CD14-positive monocyte (primary cell): ENCODE measurements at regions not wholly inside any gene's neighbourhood (a gene's known extent, or its start where the extent isn't known, plus 50 kb on each side); places are given as distances from the start of the nearest gene placed in this dataset.

ENCODE experiments used
- DNase-seq, 3 donors: peaks; one replicate each; pipeline ENCODE4 v3.0.0-alpha.2; 2011 to 2022
- H2AFZ ChIP-seq: 2 replicates; pipeline ENCODE4 v1.6.0; 2012; ENCODE audit warnings: mild to moderate bottlenecking, low read depth, low read length, inconsistent platforms; ENCODE audit not compliant: insufficient read depth, poor library complexity, severe bottlenecking
- H3K27ac ChIP-seq, 2 donors: 1 replicate in 1 of 2; 2 replicates in 1 of 2; pipeline ENCODE4 v1.5.1; 2012 to 2013; ENCODE audit warnings: low read length in 2 of 2, control low read depth in 1 of 2, inconsistent platforms in 1 of 2, low read depth in 1 of 2, mild to moderate bottlenecking in 1 of 2
- H3K27me3 ChIP-seq, 2 donors: one replicate each; pipeline versions ENCODE4 v1.6.0 to v1.6.1; 2011 to 2013; ENCODE audit warnings: low read length in 2 of 2; ENCODE audit not compliant: control insufficient read depth in 2 of 2, insufficient read depth in 2 of 2
- H3K36me3 ChIP-seq, 2 donors: replicated peaks in 1 of 2; 1 replicate in 1 of 2; 2 replicates in 1 of 2; pipeline versions ENCODE4 v1.5.1 to v1.6.1; 2012 to 2013; ENCODE audit warnings: low read length in 2 of 2, control low read depth in 1 of 2, inconsistent platforms in 1 of 2, mild to moderate bottlenecking in 1 of 2; ENCODE audit not compliant: insufficient read depth in 2 of 2, control insufficient read depth in 1 of 2
- H3K4me1 ChIP-seq, 2 donors: 1 replicate in 1 of 2; 2 replicates in 1 of 2; pipeline versions ENCODE4 v1.5.1 to v1.6.1; 2012 to 2013; ENCODE audit warnings: low read length in 2 of 2, control low read depth in 1 of 2, inconsistent platforms in 1 of 2, mild to moderate bottlenecking in 1 of 2, moderate library complexity in 1 of 2; ENCODE audit not compliant: insufficient read depth in 2 of 2, control insufficient read depth in 1 of 2
- H3K4me2 ChIP-seq: replicated peaks from 2 replicates; pipeline ENCODE3; 2012; ENCODE audit warnings: low read length, moderate library complexity, mild to moderate bottlenecking; ENCODE audit not compliant: poor library complexity, severe bottlenecking; ENCODE audit errors: extremely low read depth
- H3K4me3 ChIP-seq, 3 experiments: fragments of 200-600 bp in 1 of 3; sonication (generic) in 1 of 3; replicated peaks in 1 of 3; 1 replicate in 2 of 3; 2 replicates in 1 of 3; pipeline ENCODE4 v1.5.1; 2011 to 2013; ENCODE audit warnings: low read length in 3 of 3, mild to moderate bottlenecking in 3 of 3, control low read depth in 2 of 3, low read depth in 2 of 3, inconsistent platforms in 1 of 3, moderate library complexity in 1 of 3
- H3K79me2 ChIP-seq: 2 replicates; pipeline ENCODE4 v1.6.0; 2012; ENCODE audit warnings: mild to moderate bottlenecking, control low read depth, inconsistent platforms, low read length, moderate library complexity; ENCODE audit not compliant: insufficient read depth
- H3K9ac ChIP-seq: 2 replicates; pipeline ENCODE4 v1.6.0; 2017; ENCODE audit warnings: low read length, mild to moderate bottlenecking; ENCODE audit not compliant: insufficient read depth, poor library complexity, severe bottlenecking
- H3K9me3 ChIP-seq, 2 donors: replicated peaks in 1 of 2; 1 replicate in 1 of 2; 2 replicates in 1 of 2; pipeline versions ENCODE4 v1.5.1 to v1.6.1; 2012 to 2013; ENCODE audit warnings: low read length in 2 of 2, control low read depth in 1 of 2; ENCODE audit not compliant: control insufficient read depth in 1 of 2, insufficient read depth in 1 of 2
- H4K20me1 ChIP-seq: 2 replicates; pipeline ENCODE4 v1.6.0; 2012; ENCODE audit warnings: mild to moderate bottlenecking, low read length, control low read depth, moderate library complexity; ENCODE audit not compliant: insufficient read depth
- H3K27ac Mint-ChIP-seq, 7 donors: one replicate each; pipeline ENCODE4 v1.8.0; 2020; ENCODE audit warnings: mild to moderate bottlenecking in 7 of 7, mixed read lengths in 7 of 7, moderate library complexity in 6 of 7, inconsistent platforms in 2 of 7
- H3K27me3 Mint-ChIP-seq, 3 donors: one replicate each; pipeline ENCODE4 v1.8.0; 2021 to 2022; ENCODE audit warnings: low read depth in 3 of 3, mild to moderate bottlenecking in 3 of 3, mixed read lengths in 3 of 3, moderate library complexity in 3 of 3, inconsistent platforms in 1 of 3
- H3K36me3 Mint-ChIP-seq, 2 donors: one replicate each; pipeline ENCODE4 v1.8.0; 2020; ENCODE audit warnings: mixed read lengths in 2 of 2, inconsistent platforms in 1 of 2, mild to moderate bottlenecking in 1 of 2
- H3K4me1 Mint-ChIP-seq: one replicate; pipeline ENCODE4 v1.8.0; 2020; ENCODE audit warnings: mild to moderate bottlenecking, mixed read lengths
- H3K4me3 Mint-ChIP-seq, 2 donors: one replicate each; pipeline ENCODE4 v1.8.0; 2020; ENCODE audit warnings: mild to moderate bottlenecking in 2 of 2, mixed read lengths in 2 of 2, moderate library complexity in 1 of 2
- H3K9me3 Mint-ChIP-seq, 7 donors: one replicate each; pipeline ENCODE4 v1.8.0; 2020 to 2022; ENCODE audit warnings: mixed read lengths in 7 of 7, mild to moderate bottlenecking in 6 of 7, moderate library complexity in 6 of 7, inconsistent platforms in 2 of 7
- WGBS: methylation state at CpG from one replicate; pipeline ENCODE4 v1.1.5; 2013; ENCODE audit warnings: missing lambda C conversion rate; ENCODE audit not compliant: insufficient coverage; 5-methylcytosine and 5-hydroxymethylcytosine counted together
- intact Hi-C, 2 donors: fragments of 100-400 bp; cut with micrococcal nuclease; formaldehyde crosslinking; loops; one replicate each; pipeline versions ENCODE4 v1.15.0 to v1.15.1; 2023
- TF ChIP-seq, protein P1 (sequence below): fragments of 200-600 bp; IDR thresholded peaks from one replicate; pipeline ENCODE4 v1.8.0; 2022; ENCODE audit warnings: antibody characterized with exemption, mild to moderate bottlenecking

GRCh38 chr2:128818248-128818647 lies 499.6 kb upstream of the HS6ST1 start:
- Histone ChIP-seq H3K27me3 (no peaks in the 10 kb centered on the region), H3K9me3 (no peaks in the 10 kb centered on the region), H3K9ac (no peak overlapping the region), H4K20me1 (no peaks in the 10 kb centered on the region), H3K36me3 (no peaks in the 10 kb centered on the region), H3K27ac (no peak overlapping the region), H2AFZ (no peak overlapping the region), H3K4me2 (no peak overlapping the region), H3K4me3 (no peak overlapping the region), H3K4me1 (no peaks in the 10 kb centered on the region), H3K79me2 (no peaks in the 10 kb centered on the region)
- intact Hi-C loops, result no loop called here
- H3K36me3 Mint-ChIP-seq, result no peaks in the 10 kb centered on the region
- no CpG with 5 or more reads among the region's 2 CpGs for WGBS
- no peak overlapping the region for H3K4me3 Mint-ChIP-seq
- peaks cover 0 to 3% (median 0%) of the 10 kb centered on the region in 3 donors for H3K27me3 Mint-ChIP-seq
- DNase-seq, result no peak
- TF ChIP-seq, protein P1, sequence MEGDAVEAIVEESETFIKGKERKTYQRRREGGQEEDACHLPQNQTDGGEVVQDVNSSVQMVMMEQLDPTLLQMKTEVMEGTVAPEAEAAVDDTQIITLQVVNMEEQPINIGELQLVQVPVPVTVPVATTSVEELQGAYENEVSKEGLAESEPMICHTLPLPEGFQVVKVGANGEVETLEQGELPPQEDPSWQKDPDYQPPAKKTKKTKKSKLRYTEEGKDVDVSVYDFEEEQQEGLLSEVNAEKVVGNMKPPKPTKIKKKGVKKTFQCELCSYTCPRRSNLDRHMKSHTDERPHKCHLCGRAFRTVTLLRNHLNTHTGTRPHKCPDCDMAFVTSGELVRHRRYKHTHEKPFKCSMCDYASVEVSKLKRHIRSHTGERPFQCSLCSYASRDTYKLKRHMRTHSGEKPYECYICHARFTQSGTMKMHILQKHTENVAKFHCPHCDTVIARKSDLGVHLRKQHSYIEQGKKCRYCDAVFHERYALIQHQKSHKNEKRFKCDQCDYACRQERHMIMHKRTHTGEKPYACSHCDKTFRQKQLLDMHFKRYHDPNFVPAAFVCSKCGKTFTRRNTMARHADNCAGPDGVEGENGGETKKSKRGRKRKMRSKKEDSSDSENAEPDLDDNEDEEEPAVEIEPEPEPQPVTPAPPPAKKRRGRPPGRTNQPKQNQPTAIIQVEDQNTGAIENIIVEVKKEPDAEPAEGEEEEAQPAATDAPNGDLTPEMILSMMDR, result no peak
- no peaks in the 10 kb centered on the region for H3K4me1 Mint-ChIP-seq
- H3K9me3 Mint-ChIP-seq, result peaks cover 0 to 16% (median 5%) of the 10 kb centered on the region in 7 donors
- no peak overlapping the region for H3K27ac Mint-ChIP-seq

DNA sequence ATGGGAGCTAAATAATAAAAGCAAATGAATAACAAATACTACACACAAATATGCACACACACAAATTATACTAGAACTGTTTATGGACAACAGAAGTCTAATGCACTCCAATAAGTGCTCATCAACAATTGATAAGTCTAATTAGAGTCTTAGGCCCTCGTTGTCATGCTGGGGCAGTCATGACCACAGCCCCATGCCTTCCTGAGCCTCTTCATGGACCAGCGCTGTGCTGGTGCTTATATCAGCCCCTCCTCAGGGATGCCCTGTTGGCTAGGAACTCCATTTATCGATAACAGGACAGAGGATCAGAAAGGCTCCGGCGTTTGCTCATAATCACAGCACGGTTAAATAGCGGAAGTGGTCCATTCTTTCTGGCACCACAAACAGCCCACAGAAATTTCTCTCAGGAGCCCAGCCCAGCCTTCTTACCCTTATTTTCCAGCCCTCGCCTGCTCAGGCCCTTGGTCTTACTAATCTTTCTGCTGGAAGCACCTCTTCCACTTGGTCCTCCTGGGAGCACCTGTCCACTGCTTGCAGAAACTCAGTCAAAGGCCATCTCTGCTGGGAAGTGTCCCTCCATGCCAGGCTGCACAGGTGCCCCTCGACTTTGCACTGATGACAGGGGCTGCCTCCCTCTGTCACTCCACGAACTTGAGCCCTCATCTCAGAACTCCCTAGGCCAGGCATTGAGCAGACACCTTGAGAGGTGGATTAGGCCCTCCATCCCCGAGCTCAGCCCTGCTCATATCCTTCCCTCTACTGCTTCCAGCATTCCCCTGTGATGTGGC lies 500.2 kb upstream of the HS6ST1 start:
- Mint-ChIP-seq H3K4me3 (no peak overlapping the region), H3K27me3 (no peaks in the 10 kb centered on the region), H3K27ac (no peak overlapping the region), H3K36me3 (no peaks in the 10 kb centered on the region), H3K4me1 (no peaks in the 10 kb centered on the region), H3K9me3 (peaks cover 0 to 15% (median 2%) of the 10 kb centered on the region in 7 donors)
- Histone ChIP-seq H2AFZ (no peak overlapping the region), H3K4me3 (no peak overlapping the region), H3K4me2 (no peak overlapping the region), H3K9me3 (peaks cover 0 to 5% of the 10 kb centered on the region in 2 donors), H3K9ac (no peak overlapping the region), H3K27me3 (no peaks in the 10 kb centered on the region), H3K27ac (no peak overlapping the region), H3K79me2 (no peaks in the 10 kb centered on the region), H3K4me1 (no peaks in the 10 kb centered on the region), H4K20me1 (no peaks in the 10 kb centered on the region), H3K36me3 (no peaks in the 10 kb centered on the region)
- WGBS, result 89% methylated on average over 10 of the region's 11 CpGs
- intact Hi-C loops, result no loop called here
- DNase-seq, result no peak
- TF ChIP-seq, protein P1, result no peak
